K562 (cell line): ENCODE measurements at regions not wholly inside any gene's neighbourhood (a gene's known extent, or its start where the extent isn't known, plus 50 kb on each side); places are given as distances from the start of the nearest gene placed in this dataset.

Experiments used
- RERE ChIP-seq: sonication (generic); formaldehyde crosslinking; IDR thresholded peaks from 2 replicates; pipeline ENCODE4 v1.8.0; 2023; ENCODE audit warnings: missing genetic modification reagents, mild to moderate bottlenecking, borderline replicate concordance
- STAT5A ChIP-seq: IDR thresholded peaks from 2 replicates; pipeline ENCODE4 v1.6.1; 2012; ENCODE audit warnings: low read length, inconsistent platforms, borderline replicate concordance
- TSC22D4 ChIP-seq: fragments of 450-650 bp; IDR thresholded peaks from 2 replicates; pipeline ENCODE4 v1.6.1; 2016; ENCODE audit warnings: missing genetic modification characterization, missing biosample characterization, control low read depth
- ZNF551 ChIP-seq: fragments of 250-450 bp; sonication (Bioruptor Pico); IDR thresholded peaks from 2 replicates; pipeline ENCODE4 v1.5.0; 2021; ENCODE audit warnings: mild to moderate bottlenecking, moderate library complexity
- TF ChIP-seq, protein P1 (sequence below), 2 experiments: fragments of 450-650 bp; formaldehyde crosslinking in 1 of 2; IDR thresholded peaks; 2 replicates each; pipeline versions ENCODE4 v1.4.0 to v1.6.1; 2014 to 2020; ENCODE audit warnings: mild to moderate bottlenecking in 2 of 2, borderline replicate concordance in 1 of 2, low read depth in 1 of 2

GRCh38 chr4:176443646-176444409, 124.1 kb downstream of the SPCS3 start:
- TF ChIP-seq STAT5A, result no peak
- TF ChIP-seq ZNF551 (CRISPR knock-in tag), result no peak
- TF ChIP-seq, protein P1, sequence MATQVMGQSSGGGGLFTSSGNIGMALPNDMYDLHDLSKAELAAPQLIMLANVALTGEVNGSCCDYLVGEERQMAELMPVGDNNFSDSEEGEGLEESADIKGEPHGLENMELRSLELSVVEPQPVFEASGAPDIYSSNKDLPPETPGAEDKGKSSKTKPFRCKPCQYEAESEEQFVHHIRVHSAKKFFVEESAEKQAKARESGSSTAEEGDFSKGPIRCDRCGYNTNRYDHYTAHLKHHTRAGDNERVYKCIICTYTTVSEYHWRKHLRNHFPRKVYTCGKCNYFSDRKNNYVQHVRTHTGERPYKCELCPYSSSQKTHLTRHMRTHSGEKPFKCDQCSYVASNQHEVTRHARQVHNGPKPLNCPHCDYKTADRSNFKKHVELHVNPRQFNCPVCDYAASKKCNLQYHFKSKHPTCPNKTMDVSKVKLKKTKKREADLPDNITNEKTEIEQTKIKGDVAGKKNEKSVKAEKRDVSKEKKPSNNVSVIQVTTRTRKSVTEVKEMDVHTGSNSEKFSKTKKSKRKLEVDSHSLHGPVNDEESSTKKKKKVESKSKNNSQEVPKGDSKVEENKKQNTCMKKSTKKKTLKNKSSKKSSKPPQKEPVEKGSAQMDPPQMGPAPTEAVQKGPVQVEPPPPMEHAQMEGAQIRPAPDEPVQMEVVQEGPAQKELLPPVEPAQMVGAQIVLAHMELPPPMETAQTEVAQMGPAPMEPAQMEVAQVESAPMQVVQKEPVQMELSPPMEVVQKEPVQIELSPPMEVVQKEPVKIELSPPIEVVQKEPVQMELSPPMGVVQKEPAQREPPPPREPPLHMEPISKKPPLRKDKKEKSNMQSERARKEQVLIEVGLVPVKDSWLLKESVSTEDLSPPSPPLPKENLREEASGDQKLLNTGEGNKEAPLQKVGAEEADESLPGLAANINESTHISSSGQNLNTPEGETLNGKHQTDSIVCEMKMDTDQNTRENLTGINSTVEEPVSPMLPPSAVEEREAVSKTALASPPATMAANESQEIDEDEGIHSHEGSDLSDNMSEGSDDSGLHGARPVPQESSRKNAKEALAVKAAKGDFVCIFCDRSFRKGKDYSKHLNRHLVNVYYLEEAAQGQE (IDR thresholded peaks at IDR 0.05; ENCODE audit: borderline replicate concordance), result no peak
- TF ChIP-seq, protein P1 (CRISPR knock-in tag; IDR thresholded peaks at IDR 0.05; ENCODE audit: low read depth), result no peak
- no peak for TF ChIP-seq TSC22D4 (tag)
- no peak for TF ChIP-seq RERE (CRISPR knock-in tag)
